GM12878 (cell line): ENCODE measurements at regions not wholly inside any gene's neighbourhood (a gene's known extent, or its start where the extent isn't known, plus 50 kb on each side); places are given as distances from the start of the nearest gene placed in this dataset.

Experiments
- ATAC-seq: fragments of 200-7000 bp; cut with Tn5 transposase; 3 replicates; pipeline ENCODE4 v1.9.1; 2020; ENCODE audit warnings: mild to moderate bottlenecking, moderate library complexity
- BruUV-seq: library from RNA; stranded (reverse); fragments of 400-500 nt; replicated peaks from 2 replicates; lab custom pipeline; 2021; lab: Mats Ljungman, UMichigan
- CTCF ChIA-PET: fragments of 300-600 bp; sonication (Branson Sonifier 250); formaldehyde crosslinking; extraction: SDS; loops from one replicate; lab custom pipeline; 2021; ENCODE audit warnings: inconsistent platforms; lab: Yijun Ruan, JAX
- POLR2A ChIA-PET: fragments of 350-600 bp; formaldehyde crosslinking; extraction: SDS; loops from one replicate; lab custom pipeline; 2021; ENCODE audit warnings: inconsistent platforms; lab: Charles Lee
- RAD21 ChIA-PET: fragments of 300-600 bp; sonication (Branson Sonifier 250); formaldehyde crosslinking; loops from one replicate; lab custom pipeline; 2023; ENCODE audit warnings: antibody characterized with exemption; ENCODE audit not compliant: unreplicated experiment; lab: Charles Lee
- SMC1A ChIA-PET: fragments of 300-600 bp; sonication (Branson Sonifier 250); formaldehyde crosslinking; loops from one replicate; lab custom pipeline; 2023; ENCODE audit not compliant: unreplicated experiment, uncharacterized antibody; lab: Charles Lee
- DNase-seq: peaks from one replicate; pipeline ENCODE4 v3.0.0-alpha.2; 2011; ENCODE audit warnings: low read depth, low spot score
- FAIRE-seq: peaks from 3 replicates; lab custom pipeline; 2011; peaks lifted over from hg19 to GRCh38; lab: Jason Lieb, UNC
- H2AFZ ChIP-seq: 2 replicates; pipeline ENCODE4 v1.6.0; 2011; ENCODE audit warnings: low read depth, low read length, control low read depth; ENCODE audit not compliant: control insufficient read depth
- H3K27ac ChIP-seq: 2 replicates; pipeline ENCODE4 v1.5.1; 2011; ENCODE audit warnings: control low read depth; ENCODE audit not compliant: control insufficient read depth, insufficient read depth
- H3K27me3 ChIP-seq, 2 experiments: replicated peaks in 1 of 2; 2 replicates each; pipeline versions ENCODE4 v1.6.0 to v1.6.1; 2011; ENCODE audit warnings: low read length in 1 of 2; ENCODE audit not compliant: control insufficient read depth in 2 of 2, insufficient read depth in 2 of 2
- H3K36me3 ChIP-seq, 2 experiments: 2 replicates each; pipeline ENCODE4 v1.5.1; 2011; ENCODE audit warnings: low read length in 1 of 2; ENCODE audit not compliant: control insufficient read depth in 2 of 2, insufficient read depth in 2 of 2
- H3K4me1 ChIP-seq: 2 replicates; pipeline ENCODE4 v1.6.1; 2011; ENCODE audit warnings: mild to moderate bottlenecking, low read length, moderate library complexity, mixed read lengths; ENCODE audit not compliant: control insufficient read depth, insufficient read depth
- H3K4me2 ChIP-seq: 2 replicates; pipeline ENCODE4 v1.6.0; 2011; ENCODE audit warnings: control low read depth; ENCODE audit not compliant: control insufficient read depth, insufficient read depth
- H3K4me3 ChIP-seq: fragments of 200-600 bp; sonication (generic); 2 replicates; pipeline ENCODE4 v1.5.1; 2016
- H3K79me2 ChIP-seq: 2 replicates; pipeline ENCODE4 v1.6.0; 2011; ENCODE audit warnings: low read length; ENCODE audit not compliant: control insufficient read depth, insufficient read depth
- H3K9ac ChIP-seq: 2 replicates; pipeline ENCODE4 v1.8.0; 2011; ENCODE audit warnings: low read length, control low read depth, mixed read lengths; ENCODE audit not compliant: control insufficient read depth, insufficient read depth
- H3K9me3 ChIP-seq: replicated peaks from 3 replicates; pipeline ENCODE4 v1.5.1; 2011; ENCODE audit warnings: mild to moderate bottlenecking, low read length; ENCODE audit not compliant: control insufficient read depth, insufficient read depth
- H4K20me1 ChIP-seq: 2 replicates; pipeline ENCODE4 v1.6.0; 2011; ENCODE audit not compliant: control insufficient read depth, insufficient read depth
- CHD2 ChIP-seq: IDR thresholded peaks from 2 replicates; pipeline ENCODE4 v1.6.1; 2011; ENCODE audit warnings: low read depth, low read length, improper control_type of control experiment, borderline replicate concordance
- CHD4 ChIP-seq: fragments of 200-600 bp; sonication (generic); IDR thresholded peaks from 2 replicates; pipeline ENCODE4 v1.6.1; 2016; ENCODE audit warnings: mild to moderate bottlenecking
- IKZF2 ChIP-seq, 2 experiments: fragments of 450-650 bp; IDR thresholded peaks; 2 replicates each; pipeline ENCODE4 v1.6.1; 2017; ENCODE audit warnings: mild to moderate bottlenecking in 2 of 2, moderate library complexity in 2 of 2
- IRF5 ChIP-seq: fragments of 450-650 bp; IDR thresholded peaks from 2 replicates; pipeline ENCODE4 v1.6.1; 2017; ENCODE audit warnings: borderline replicate concordance
- NR2C1 ChIP-seq: fragments of 450-650 bp; IDR thresholded peaks from 2 replicates; pipeline ENCODE4 v1.6.1; 2017; ENCODE audit warnings: antibody characterized with exemption, mild to moderate bottlenecking, moderate library complexity
- PRDM15 ChIP-seq: fragments of 450-650 bp; formaldehyde crosslinking; IDR thresholded peaks from 2 replicates; pipeline ENCODE4 v1.4.0; 2020; ENCODE audit warnings: mild to moderate bottlenecking, moderate library complexity
- RUNX3 ChIP-seq: IDR thresholded peaks from 2 replicates; pipeline ENCODE4 v1.6.1; 2012; ENCODE audit warnings: low read length, inconsistent platforms
- SMARCA5 ChIP-seq: fragments of 450-650 bp; IDR thresholded peaks from 2 replicates; pipeline ENCODE4 v1.6.1; 2017; ENCODE audit warnings: mild to moderate bottlenecking
- SRF ChIP-seq, 2 experiments: IDR thresholded peaks; 2 replicates each; pipeline ENCODE4 v1.6.1; 2011; ENCODE audit warnings: low read depth in 2 of 2, low read length in 2 of 2, mild to moderate bottlenecking in 1 of 2, moderate library complexity in 1 of 2
- STAT1 ChIP-seq: fragments of 450-650 bp; conservative IDR thresholded peaks from 2 replicates; pipeline ENCODE4 v1.6.1; 2014; ENCODE audit warnings: antibody characterized with exemption, mild to moderate bottlenecking
- SUPT20H ChIP-seq: IDR thresholded peaks from 2 replicates; pipeline ENCODE4 v1.6.1; 2011; ENCODE audit warnings: low read depth, mild to moderate bottlenecking, low read length, moderate library complexity, borderline replicate concordance; ENCODE audit not compliant: control insufficient read depth
- SUZ12 ChIP-seq: fragments of 200-600 bp; sonication (generic); IDR thresholded peaks from one replicate; pipeline ENCODE4 v1.6.1; 2018; ENCODE audit warnings: antibody characterized with exemption, mild to moderate bottlenecking; ENCODE audit not compliant: unreplicated experiment
- ZNF384 ChIP-seq: IDR thresholded peaks from 2 replicates; pipeline ENCODE4 v1.6.1; 2012; ENCODE audit warnings: low read depth, mild to moderate bottlenecking, low read length, improper control_type of control experiment, borderline replicate concordance
- WGBS: methylation state at CpG from one replicate; pipeline ENCODE4 v1.1.6; 2016; ENCODE audit warnings: low lambda C conversion rate; ENCODE audit not compliant: insufficient replicate concordance, insufficient coverage; ENCODE audit errors: missing lambda C conversion rate; 5-methylcytosine and 5-hydroxymethylcytosine counted together
- in situ Hi-C: fragments of 300-500 bp; cut with MboI; formaldehyde crosslinking; loops from 9 replicates; pipeline ENCODE4 v1.14.3; 2018; ENCODE audit warnings: mixed read lengths
- intact Hi-C: fragments of 100-400 bp; cut with micrococcal nuclease; formaldehyde crosslinking; loops from one replicate; pipeline ENCODE4 v1.14.2; 2022; ENCODE audit not compliant: unreplicated experiment

- BruUV-seq, result no TSS peak
- POLR2A ChIA-PET, result no interaction called here
- intact Hi-C loops, result no loop called here
These were observed 343.1 kb upstream of the DUSP10 start for GRCh38 chr1:222084996-222085395.

More at GRCh38 chr1:222084996-222085395, 343.1 kb upstream of the DUSP10 start:
- H3K9me3 ChIP-seq, result no peaks in the 10 kb centered on the region; the same call in 2 of the 3 replicates
- no peak overlapping the region for H3K9ac ChIP-seq
- ChIA-PET RAD21 (no interaction called here), CTCF (interaction anchor here (1.0 to 1.4 kb wide), 2 partner anchors 10 to 11 kb away, joined by 3 to 6 read pairs; no protein-coding TSS in a partner anchor), SMC1A (interaction anchor here (0.6 kb wide), 1 partner anchor 381 kb away, joined by 3 read pairs; no protein-coding TSS in a partner anchor)
- FAIRE-seq (no peak), ATAC-seq (no peak)
- H3K79me2 ChIP-seq, result no peaks in the 10 kb centered on the region
- in situ Hi-C loops, result no loop called here
- no peaks in the 10 kb centered on the region for H3K27me3 ChIP-seq
- no peaks in the 10 kb centered on the region for H4K20me1 ChIP-seq
- no peak overlapping the region for H3K4me2 ChIP-seq
- H3K27ac ChIP-seq, result no peak overlapping the region
- no peaks in the 10 kb centered on the region for H3K36me3 ChIP-seq
- no peak overlapping the region for H2AFZ ChIP-seq
- H3K4me3 ChIP-seq, result no peak overlapping the region
- H3K4me1 ChIP-seq, result no peaks in the 10 kb centered on the region
- TF ChIP-seq SRF (IDR thresholded peaks at IDR 0.05; ENCODE audit: low read depth in 2 of 2, low read length in 2 of 2) (no peak), STAT1 (no peak), SUPT20H (no peak), CHD4 (no peak), IKZF2 (IDR thresholded peaks at IDR 0.05) (no peak), CHD2 (no peak), IRF5 (no peak), RUNX3 (no peak), SUZ12 (no peak), ZNF384 (no peak), NR2C1 (no peak), SMARCA5 (no peak), PRDM15 (CRISPR knock-in tag) (no peak)
- TF ChIP-seq, all 136 proteins: peak for 0
- DNase-seq, result no peak
- WGBS, result 0% methylated on average over 1 of the region's 1 CpG
